OCI-LY7 (cell line): ENCODE measurements at regions not wholly inside any gene's neighbourhood (a gene's known extent, or its start where the extent isn't known, plus 50 kb on each side); places are given as distances from the start of the nearest gene placed in this dataset.

ENCODE experiments used
- BruUV-seq: library from RNA; stranded (reverse); fragments of 400-500 nt; replicated peaks from 2 replicates; lab custom pipeline; 2021; lab: Mats Ljungman, UMichigan
- CTCF ChIA-PET: fragments of 300-600 bp; sonication (Branson Sonifier 250); formaldehyde crosslinking; loops from one replicate; lab custom pipeline; 2022; ENCODE audit warnings: antibody characterized with exemption; ENCODE audit not compliant: unreplicated experiment; lab: Charles Lee
- POLR2A ChIA-PET: fragments of 300-600 bp; sonication (Branson Sonifier 250); formaldehyde crosslinking; loops from one replicate; lab custom pipeline; 2022; ENCODE audit warnings: antibody characterized with exemption; lab: Charles Lee
- DNase-seq: peaks from one replicate; pipeline ENCODE4 v3.0.0-alpha.2; 2015; ENCODE audit warnings: low spot score
- H2AFZ ChIP-seq: fragments of 200-600 bp; sonication (generic), shearing (Covaris generic); 2 replicates; pipeline ENCODE4 v1.6.1; 2014; ENCODE audit warnings: mild to moderate bottlenecking, antibody characterized with exemption, low read length, moderate library complexity
- H3K27ac ChIP-seq: fragments of 200-600 bp; sonication (generic); 2 replicates; pipeline ENCODE4 v1.5.1; 2014; ENCODE audit warnings: mixed run types, low read depth, mild to moderate bottlenecking, moderate library complexity, low read length, inconsistent platforms; ENCODE audit not compliant: poor library complexity, severe bottlenecking
- H3K36me3 ChIP-seq: fragments of 200-600 bp; sonication (generic); 2 replicates; pipeline ENCODE4 v1.6.1; 2014; ENCODE audit warnings: mild to moderate bottlenecking, antibody characterized with exemption, low read length, moderate library complexity, mixed read lengths; ENCODE audit not compliant: insufficient read depth
- H3K4me1 ChIP-seq: fragments of 200-600 bp; sonication (generic); 2 replicates; pipeline ENCODE4 v1.5.1; 2014; ENCODE audit warnings: mild to moderate bottlenecking, low read length; ENCODE audit not compliant: insufficient read depth, poor library complexity, severe bottlenecking
- H3K4me2 ChIP-seq: fragments of 200-600 bp; sonication (generic); 2 replicates; pipeline ENCODE4 v1.6.1; 2014; ENCODE audit warnings: mild to moderate bottlenecking, low read length
- H3K4me3 ChIP-seq: fragments of 200-600 bp; sonication (generic); 2 replicates; pipeline ENCODE4 v1.5.1; 2014; ENCODE audit warnings: mild to moderate bottlenecking, low read depth, low read length; ENCODE audit not compliant: poor library complexity, severe bottlenecking
- H3K79me2 ChIP-seq: fragments of 200-600 bp; sonication (generic); 2 replicates; pipeline ENCODE4 v1.6.1; 2016; ENCODE audit warnings: low read depth, mild to moderate bottlenecking, low read length, moderate library complexity, mixed read lengths; ENCODE audit not compliant: insufficient read depth
- H3K9me2 ChIP-seq: fragments of 200-600 bp; sonication (generic); 2 replicates; pipeline ENCODE4 v1.6.1; 2016; ENCODE audit warnings: mild to moderate bottlenecking, low read length, mixed read lengths; ENCODE audit not compliant: insufficient read depth
- H3K9me3 ChIP-seq: fragments of 200-600 bp; sonication (generic); 2 replicates; pipeline ENCODE4 v1.6.1; 2014; ENCODE audit warnings: mild to moderate bottlenecking, mixed run types, low read length, mixed read lengths
- H4K20me1 ChIP-seq: fragments of 200-600 bp; sonication (generic); 2 replicates; pipeline ENCODE4 v1.6.1; 2014; ENCODE audit warnings: mild to moderate bottlenecking, antibody characterized with exemption, low read length, moderate library complexity, mixed read lengths; ENCODE audit not compliant: insufficient read depth
- CTCF ChIP-seq: fragments of 200-600 bp; sonication (generic); conservative IDR thresholded peaks from 2 replicates; pipeline ENCODE4 v1.5.1; 2014; ENCODE audit warnings: mild to moderate bottlenecking, antibody characterized with exemption, low read length, moderate library complexity, mixed read lengths
- EZH2phosphoT487 ChIP-seq: fragments of 200-600 bp; sonication (generic); IDR thresholded peaks from 2 replicates; pipeline ENCODE4 v1.6.1; 2018; ENCODE audit warnings: low read depth, borderline replicate concordance, mild to moderate bottlenecking, mixed run types, antibody characterized with exemption, low read length, moderate library complexity, mixed read lengths
- intact Hi-C: fragments of 100-400 bp; cut with micrococcal nuclease; formaldehyde crosslinking; loops from one replicate; pipeline ENCODE4 v1.10.0; 2022; ENCODE audit not compliant: unreplicated experiment

GRCh38 chr6:94548201-94548600 is 1029.1 kb upstream of the MANEA start:
- Histone ChIP-seq H3K4me3 (no peak overlapping the region), H2AFZ (no peak overlapping the region), H4K20me1 (no peaks in the 10 kb centered on the region), H3K9me3 (no peaks in the 10 kb centered on the region), H3K4me1 (no peaks in the 10 kb centered on the region), H3K4me2 (no peak overlapping the region), H3K36me3 (no peaks in the 10 kb centered on the region), H3K79me2 (no peaks in the 10 kb centered on the region), H3K9me2 (no peaks in the 10 kb centered on the region), H3K27ac (no peak overlapping the region)
- POLR2A ChIA-PET: no interaction called here
- TF ChIP-seq CTCF (no peak), EZH2phosphoT487 (no peak)
- CTCF ChIA-PET: no interaction called here
- no TSS peak for BruUV-seq
- DNase-seq: no peak
- intact Hi-C loops: no loop called here

DNA sequence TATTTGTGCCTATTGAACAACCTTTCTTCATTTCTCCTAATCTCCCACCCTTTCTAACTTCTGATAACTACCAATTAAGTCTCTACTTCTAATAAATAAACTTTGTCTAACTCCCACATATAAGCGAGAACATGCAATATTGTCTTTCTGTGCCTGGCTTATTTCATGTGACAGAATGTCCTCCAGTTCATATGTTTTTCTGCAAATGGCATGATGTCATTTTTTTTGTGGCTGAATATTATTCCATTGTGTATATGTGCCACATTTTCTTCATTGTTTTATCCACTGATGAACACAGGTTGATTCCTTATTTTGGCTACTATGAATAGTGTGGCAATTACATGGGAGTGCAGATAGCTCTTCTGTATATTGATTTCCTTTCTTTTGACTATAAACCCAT is 1041.5 kb upstream of the MANEA start:
- POLR2A ChIA-PET: no interaction called here
- Histone ChIP-seq H3K9me2 (no peaks in the 10 kb centered on the region), H4K20me1 (no peaks in the 10 kb centered on the region), H3K4me1 (no peaks in the 10 kb centered on the region), H3K79me2 (no peaks in the 10 kb centered on the region), H3K4me3 (no peak overlapping the region), H2AFZ (no peak overlapping the region), H3K27ac (no peak overlapping the region), H3K36me3 (no peaks in the 10 kb centered on the region), H3K9me3 (no peaks in the 10 kb centered on the region), H3K4me2 (no peak overlapping the region)
- TF ChIP-seq EZH2phosphoT487 (no peak), CTCF (no peak)
- CTCF ChIA-PET: no interaction called here
- intact Hi-C loops: no loop called here
- no TSS peak for BruUV-seq
- no peak for DNase-seq

GRCh38 chr6:94511502-94512088 is 1065.7 kb upstream of the MANEA start:
- CTCF ChIA-PET: no interaction called here

More at GRCh38 chr6:94511502-94512088, 1065.7 kb upstream of the MANEA start:
- POLR2A ChIA-PET: no interaction called here
- no peaks in the 10 kb centered on the region for H3K9me2 ChIP-seq
- intact Hi-C loops: no loop called here
- no TSS peak for BruUV-seq
- no peak overlapping the region for H3K4me2 ChIP-seq
- H2AFZ ChIP-seq: no peak overlapping the region
- no peaks in the 10 kb centered on the region for H3K36me3 ChIP-seq
- TF ChIP-seq EZH2phosphoT487: no peak
- no peak for TF ChIP-seq CTCF
- no peak for DNase-seq
- H3K27ac ChIP-seq: no peak overlapping the region
- no peaks in the 10 kb centered on the region for H3K4me1 ChIP-seq
- H3K79me2 ChIP-seq: no peaks in the 10 kb centered on the region
- H4K20me1 ChIP-seq: no peaks in the 10 kb centered on the region
- no peak overlapping the region for H3K4me3 ChIP-seq
- no peaks in the 10 kb centered on the region for H3K9me3 ChIP-seq
